MCF 10A (cell line): ENCODE measurements at regions not wholly inside any gene's neighbourhood (a gene's known extent, or its start where the extent isn't known, plus 50 kb on each side); places are given as distances from the start of the nearest gene placed in this dataset.

ENCODE experiments used
- BruUV-seq: library from RNA; stranded (reverse); fragments of 400-500 nt; replicated peaks from 2 replicates; lab custom pipeline; 2021; lab: Mats Ljungman, UMichigan
- CTCF ChIA-PET: fragments of 300-600 bp; sonication (Branson Sonifier 250); formaldehyde crosslinking; extraction: SDS; loops from one replicate; lab custom pipeline; 2021; ENCODE audit warnings: antibody characterized with exemption, inconsistent platforms; lab: Yijun Ruan, JAX
- POLR2A ChIA-PET: fragments of 300-600, 350-650 bp; sonication (Branson Sonifier 250); formaldehyde crosslinking; extraction: SDS; loops from one replicate; lab custom pipeline; 2020; ENCODE audit warnings: antibody characterized with exemption, inconsistent platforms; lab: Yijun Ruan, JAX
- DNase-seq: peaks from one replicate; pipeline ENCODE4 v3.0.0-alpha.2; 2018; ENCODE audit not compliant: unreplicated experiment
- H3K27ac Mint-ChIP-seq: one replicate; pipeline ENCODE4 v1.8.0; 2022; ENCODE audit warnings: mild to moderate bottlenecking, low read depth, mixed read lengths; ENCODE audit not compliant: unreplicated experiment
- H3K27me3 Mint-ChIP-seq: one replicate; pipeline ENCODE4 v1.8.0; 2022; ENCODE audit warnings: mixed read lengths; ENCODE audit not compliant: insufficient read depth, unreplicated experiment
- H3K36me3 Mint-ChIP-seq: one replicate; pipeline ENCODE4 v1.8.0; 2022; ENCODE audit warnings: mild to moderate bottlenecking, moderate library complexity, mixed read lengths; ENCODE audit not compliant: insufficient read depth, unreplicated experiment
- H3K4me1 Mint-ChIP-seq: one replicate; pipeline ENCODE4 v1.8.0; 2022; ENCODE audit warnings: mixed read lengths; ENCODE audit not compliant: insufficient read depth, unreplicated experiment
- H3K4me3 Mint-ChIP-seq: one replicate; pipeline ENCODE4 v1.8.0; 2022; ENCODE audit warnings: mild to moderate bottlenecking, moderate library complexity, mixed read lengths; ENCODE audit not compliant: unreplicated experiment
- H3K9me3 Mint-ChIP-seq: one replicate; pipeline ENCODE4 v1.8.0; 2022; ENCODE audit warnings: mixed read lengths; ENCODE audit not compliant: unreplicated experiment
- intact Hi-C: fragments of 100-400 bp; cut with micrococcal nuclease; formaldehyde crosslinking; loops from 2 replicates; pipeline ENCODE4 v1.14.1; 2022
- TF ChIP-seq, protein P1 (sequence below): fragments of 200-600 bp; IDR thresholded peaks from one replicate; pipeline ENCODE4 v1.8.0; 2022; ENCODE audit warnings: antibody characterized with exemption, mild to moderate bottlenecking; ENCODE audit not compliant: unreplicated experiment

GRCh38 chr22:48071305-48071704, 1308.9 kb downstream of the TBC1D22A start:
- Mint-ChIP-seq H3K4me3 (no peak overlapping the region), H3K9me3 (peaks cover 41% of the 10 kb centered on the region), H3K27ac (no peak overlapping the region), H3K36me3 (peaks cover 5% of the 10 kb centered on the region), H3K27me3 (no peaks in the 10 kb centered on the region), H3K4me1 (no peaks in the 10 kb centered on the region)
- ChIA-PET POLR2A (no interaction called here), CTCF (no interaction called here)
- TF ChIP-seq, protein P1, sequence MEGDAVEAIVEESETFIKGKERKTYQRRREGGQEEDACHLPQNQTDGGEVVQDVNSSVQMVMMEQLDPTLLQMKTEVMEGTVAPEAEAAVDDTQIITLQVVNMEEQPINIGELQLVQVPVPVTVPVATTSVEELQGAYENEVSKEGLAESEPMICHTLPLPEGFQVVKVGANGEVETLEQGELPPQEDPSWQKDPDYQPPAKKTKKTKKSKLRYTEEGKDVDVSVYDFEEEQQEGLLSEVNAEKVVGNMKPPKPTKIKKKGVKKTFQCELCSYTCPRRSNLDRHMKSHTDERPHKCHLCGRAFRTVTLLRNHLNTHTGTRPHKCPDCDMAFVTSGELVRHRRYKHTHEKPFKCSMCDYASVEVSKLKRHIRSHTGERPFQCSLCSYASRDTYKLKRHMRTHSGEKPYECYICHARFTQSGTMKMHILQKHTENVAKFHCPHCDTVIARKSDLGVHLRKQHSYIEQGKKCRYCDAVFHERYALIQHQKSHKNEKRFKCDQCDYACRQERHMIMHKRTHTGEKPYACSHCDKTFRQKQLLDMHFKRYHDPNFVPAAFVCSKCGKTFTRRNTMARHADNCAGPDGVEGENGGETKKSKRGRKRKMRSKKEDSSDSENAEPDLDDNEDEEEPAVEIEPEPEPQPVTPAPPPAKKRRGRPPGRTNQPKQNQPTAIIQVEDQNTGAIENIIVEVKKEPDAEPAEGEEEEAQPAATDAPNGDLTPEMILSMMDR = no peak
- intact Hi-C loops = no loop called here
- DNase-seq = no peak
- BruUV-seq = no TSS peak

DNA sequence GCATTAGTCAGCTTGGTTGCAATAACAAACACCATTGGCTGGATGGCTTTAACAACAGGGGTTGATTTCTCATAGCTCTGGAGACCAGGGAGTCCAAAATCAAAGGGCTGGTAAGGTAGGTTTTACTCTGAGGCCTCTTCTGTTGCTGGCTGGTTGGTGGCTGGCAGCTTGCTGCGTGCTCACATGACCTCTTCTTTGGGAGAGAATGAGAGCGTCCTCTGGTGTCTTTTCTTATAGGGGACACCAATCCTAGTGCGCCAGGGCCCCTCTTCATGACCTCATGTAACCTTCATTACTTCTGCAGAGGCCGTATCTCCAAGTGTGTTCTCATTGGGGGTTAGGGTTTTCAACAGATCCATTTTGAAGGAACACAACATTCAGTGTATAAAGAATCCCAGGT, 1308.3 kb downstream of the TBC1D22A start:
- no peaks in the 10 kb centered on the region for H3K27me3 Mint-ChIP-seq

DNA sequence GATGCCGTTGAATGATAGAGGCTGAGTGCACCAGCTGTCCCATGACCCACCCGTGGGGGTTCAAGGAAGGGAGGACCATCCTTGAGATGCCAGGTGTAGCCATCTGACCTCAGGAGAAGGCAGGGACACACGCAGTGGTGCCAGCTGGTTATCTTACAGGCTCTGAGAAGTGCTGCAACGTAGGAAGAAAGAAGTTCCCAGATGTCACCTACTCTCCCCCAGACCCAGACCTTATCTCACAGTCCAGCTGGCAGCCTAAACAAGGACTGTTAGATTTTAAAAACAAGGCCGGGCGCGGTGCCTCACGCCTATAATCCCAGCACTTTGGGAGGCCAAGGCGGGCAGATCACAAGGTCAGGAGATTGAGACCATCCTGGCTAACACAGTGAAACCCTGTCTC, 1307.6 kb downstream of the TBC1D22A start:
- BruUV-seq = no TSS peak
- Mint-ChIP-seq H3K36me3 (peaks cover 5% of the 10 kb centered on the region), H3K4me1 (no peaks in the 10 kb centered on the region), H3K9me3 (peaks cover 40% of the 10 kb centered on the region), H3K27me3 (no peaks in the 10 kb centered on the region), H3K27ac (no peak overlapping the region), H3K4me3 (no peak overlapping the region)
- POLR2A ChIA-PET = no interaction called here
- TF ChIP-seq, protein P1 = no peak
- intact Hi-C loops = no loop called here
- DNase-seq = no peak
- CTCF ChIA-PET = interaction anchor here (0.6 kb wide), 2 partner anchors 102 to 1594 kb away, joined by 3 read pairs; no protein-coding TSS in a partner anchor

More for the DNA sequence above, 1308.3 kb downstream of the TBC1D22A start:
- Mint-ChIP-seq H3K36me3 (peaks cover 5% of the 10 kb centered on the region), H3K27ac (no peak overlapping the region), H3K9me3 (peaks cover 38% of the 10 kb centered on the region), H3K4me1 (no peaks in the 10 kb centered on the region), H3K4me3 (no peak overlapping the region)
- no TSS peak for BruUV-seq
- TF ChIP-seq, protein P1 = no peak
- DNase-seq = no peak
- ChIA-PET CTCF (interaction anchor here (0.6 kb wide), 1 partner anchor 101 kb away, joined by 3 read pairs; no protein-coding TSS in a partner anchor), POLR2A (no interaction called here)
- intact Hi-C loops = no loop called here

DNA sequence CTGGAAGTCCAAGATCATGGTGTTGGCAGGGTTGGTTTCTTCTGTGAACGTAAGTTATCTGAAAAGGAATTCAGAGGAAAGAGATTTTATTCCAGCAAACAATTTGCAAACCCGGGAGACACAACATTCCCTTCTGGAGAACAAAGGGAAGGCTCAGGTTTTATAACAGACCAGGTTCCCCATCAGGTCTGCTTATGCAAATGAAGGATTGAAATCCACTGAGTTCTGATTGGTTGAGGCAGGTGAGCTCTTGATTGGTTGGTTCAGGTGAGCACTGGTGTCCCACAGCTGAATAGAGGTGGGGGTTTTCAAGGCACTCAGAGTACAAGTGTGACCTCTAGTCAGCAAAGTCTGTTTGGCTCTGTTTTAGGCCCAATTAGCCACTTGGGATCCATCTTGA, 1306.8 kb downstream of the TBC1D22A start:
- BruUV-seq = no TSS peak
- ChIA-PET POLR2A (no interaction called here), CTCF (no interaction called here)
- Mint-ChIP-seq H3K4me1 (no peaks in the 10 kb centered on the region), H3K4me3 (no peak overlapping the region), H3K9me3 (peaks cover 39% of the 10 kb centered on the region), H3K27ac (no peak overlapping the region), H3K27me3 (no peaks in the 10 kb centered on the region), H3K36me3 (peaks cover 5% of the 10 kb centered on the region)
- TF ChIP-seq, protein P1 = no peak
- no peak for DNase-seq
- intact Hi-C loops = no loop called here
